Gastroesophageal sphincter (tissue), 4 donors: ENCODE measurements at regions not wholly inside any gene's neighbourhood (a gene's known extent, or its start where the extent isn't known, plus 50 kb on each side); places are given as distances from the start of the nearest gene placed in this dataset.

Experiments
- ATAC-seq: fragments of 150-250 bp; one replicate; pipeline ENCODE4 v1.9.1; 2016; ENCODE audit warnings: mild to moderate bottlenecking, moderate library complexity
- H3K27ac ChIP-seq, 4 donors: fragments of 200-600 bp; sonication (generic) in 3 of 4; 1 replicate in 3 of 4; 2 replicates in 1 of 4; pipeline ENCODE4 v1.5.1; 2016 to 2019
- H3K27me3 ChIP-seq: fragments of 200-600 bp; sonication (generic); one replicate; pipeline ENCODE4 v1.5.1; 2019
- H3K36me3 ChIP-seq, 2 donors: fragments of 200-600 bp; sonication (generic); one replicate each; pipeline ENCODE4 v1.5.1; 2019; ENCODE audit warnings: control low read depth in 1 of 2
- H3K4me1 ChIP-seq, 3 donors: fragments of 200-600 bp; sonication (generic); 1 replicate in 2 of 3; 2 replicates in 1 of 3; pipeline ENCODE4 v1.5.1; 2016 to 2019; ENCODE audit warnings: control low read depth in 2 of 3
- H3K4me3 ChIP-seq, 2 donors: fragments of 200-600 bp; sonication (generic); one replicate each; pipeline ENCODE4 v1.5.1; 2019; ENCODE audit warnings: mild to moderate bottlenecking in 1 of 2, moderate library complexity in 1 of 2
- H3K9me3 ChIP-seq, 3 donors: fragments of 200-600 bp; sonication (generic); one replicate each; pipeline ENCODE4 v1.5.1; 2017 to 2019; ENCODE audit warnings: control low read depth in 2 of 3
- CTCF ChIP-seq, 4 experiments: fragments of 200-600 bp in 2 of 4; fragments of 450-650 bp in 2 of 4; sonication (generic) in 1 of 4; IDR thresholded peaks; one replicate each; pipeline ENCODE4 v1.5.1; 2017 to 2019; ENCODE audit warnings: antibody characterized with exemption in 4 of 4, mild to moderate bottlenecking in 2 of 4, moderate library complexity in 2 of 4
- EP300 ChIP-seq: sonication (generic); formaldehyde crosslinking; IDR thresholded peaks from one replicate; pipeline ENCODE4 v1.6.1; 2017; ENCODE audit warnings: antibody characterized with exemption, mild to moderate bottlenecking
- POLR2A ChIP-seq, 2 donors: fragments of 450-650 bp; IDR thresholded peaks; one replicate each; pipeline ENCODE4 v1.6.1; 2017; ENCODE audit warnings: antibody characterized with exemption in 2 of 2, mild to moderate bottlenecking in 2 of 2, moderate library complexity in 1 of 2
- POLR2AphosphoS5 ChIP-seq: sonication (generic); formaldehyde crosslinking; IDR thresholded peaks from one replicate; pipeline ENCODE4 v1.6.1; 2017; ENCODE audit warnings: antibody characterized with exemption
- WGBS, 2 donors: methylation state at CpG; one replicate each; pipeline ENCODE4 v1.1.5; 2018; ENCODE audit warnings: low coverage in 1 of 2; 5-methylcytosine and 5-hydroxymethylcytosine counted together

GRCh38 chr13:111401755-111402154 is 81.3 kb downstream of the TEX29 start:
- TF ChIP-seq CTCF (IDR thresholded peaks at IDR 0.05) (no peak), POLR2A (IDR thresholded peaks at IDR 0.05) (no peak), POLR2AphosphoS5 (no peak), EP300 (no peak)
- H3K9me3 ChIP-seq, result no peaks in the 10 kb centered on the region
- no peak overlapping the region for H3K27ac ChIP-seq
- peaks cover 32% of the 10 kb centered on the region for H3K27me3 ChIP-seq
- WGBS, 2 donors, result 73% methylated on average over 4 of the region's 14 CpGs; no CpG with 5 or more reads in 1 of the 2 donors
- no peak for ATAC-seq
- H3K36me3 ChIP-seq, result no peaks in the 10 kb centered on the region
- no peak overlapping the region for H3K4me3 ChIP-seq
- no peaks in the 10 kb centered on the region for H3K4me1 ChIP-seq

GRCh38 chr13:111402441-111402840 is 82.0 kb downstream of the TEX29 start:
- 79% methylated on average over 13 of the region's 15 CpGs; no CpG with 5 or more reads in 1 of the 2 donors for WGBS, 2 donors
- peaks cover 39% of the 10 kb centered on the region for H3K27me3 ChIP-seq
- H3K9me3 ChIP-seq, result no peaks in the 10 kb centered on the region
- no peaks in the 10 kb centered on the region for H3K36me3 ChIP-seq
- no peak for ATAC-seq
- no peaks in the 10 kb centered on the region for H3K4me1 ChIP-seq
- TF ChIP-seq CTCF (IDR thresholded peaks at IDR 0.05), result no peak
- no peak for TF ChIP-seq POLR2AphosphoS5
- no peak for TF ChIP-seq EP300
- no peak for TF ChIP-seq POLR2A (IDR thresholded peaks at IDR 0.05)
- H3K27ac ChIP-seq, result no peak overlapping the region
- no peak overlapping the region for H3K4me3 ChIP-seq

- peaks cover 47% of the 10 kb centered on the region for H3K27me3 ChIP-seq
- WGBS, 2 donors, result 64 to 80% methylated on average over 1 to 3 of the region's 10 CpGs
- H3K9me3 ChIP-seq, result no peaks in the 10 kb centered on the region
- TF ChIP-seq CTCF (IDR thresholded peaks at IDR 0.05), result no peak
- no peak for TF ChIP-seq EP300
- TF ChIP-seq POLR2A (IDR thresholded peaks at IDR 0.05), result no peak
- no peak for TF ChIP-seq POLR2AphosphoS5
- H3K4me1 ChIP-seq, result no peaks in the 10 kb centered on the region
- ATAC-seq, result no peak
- no peak overlapping the region for H3K4me3 ChIP-seq
- no peak overlapping the region for H3K27ac ChIP-seq
- H3K36me3 ChIP-seq, result no peaks in the 10 kb centered on the region
These were observed 82.8 kb downstream of the TEX29 start for GRCh38 chr13:111403266-111403665.

- H3K9me3 ChIP-seq, result no peaks in the 10 kb centered on the region
- H3K36me3 ChIP-seq, result no peaks in the 10 kb centered on the region
- peaks cover 56% of the 10 kb centered on the region for H3K27me3 ChIP-seq
- no peaks in the 10 kb centered on the region for H3K4me1 ChIP-seq
- 74% methylated on average over 9 of the region's 12 CpGs; no CpG with 5 or more reads in 1 of the 2 donors for WGBS, 2 donors
- H3K4me3 ChIP-seq, result no peak overlapping the region
- no peak for TF ChIP-seq POLR2A (IDR thresholded peaks at IDR 0.05)
- no peak for TF ChIP-seq EP300
- no peak for TF ChIP-seq CTCF (IDR thresholded peaks at IDR 0.05)
- no peak for TF ChIP-seq POLR2AphosphoS5
- H3K27ac ChIP-seq, result no peak overlapping the region
- no peak for ATAC-seq
These were observed 84.3 kb downstream of the TEX29 start for GRCh38 chr13:111404746-111405145.

- TF ChIP-seq CTCF (IDR thresholded peaks at IDR 0.05), result no peak
- no peak for TF ChIP-seq POLR2A (IDR thresholded peaks at IDR 0.05)
- no peak for TF ChIP-seq EP300
- no peak for TF ChIP-seq POLR2AphosphoS5
- H3K27ac ChIP-seq, result no peak overlapping the region
- 19 to 69% methylated on average over 2 to 3 of the region's 3 CpGs for WGBS, 2 donors
- no peaks in the 10 kb centered on the region for H3K9me3 ChIP-seq
- peaks cover 71% of the 10 kb centered on the region for H3K27me3 ChIP-seq
- H3K36me3 ChIP-seq, result no peaks in the 10 kb centered on the region
- no peak overlapping the region for H3K4me3 ChIP-seq
- ATAC-seq, result no peak
- H3K4me1 ChIP-seq, result no peaks in the 10 kb centered on the region
These were observed 86.2 kb downstream of the TEX29 start for GRCh38 chr13:111406636-111407035.
